Fibroblast of villous mesenchyme (primary cell): ENCODE measurements at regions not wholly inside any gene's neighbourhood (a gene's known extent, or its start where the extent isn't known, plus 50 kb on each side); places are given as distances from the start of the nearest gene placed in this dataset.
A peak's percentile ranks its signal among the peaks of the same experiment; 100 is the strongest.

Experiments used
- DNase-seq: peaks from one replicate; pipeline ENCODE4 v3.0.0-alpha.2; 2010; ENCODE audit warnings: low read depth
- H3K4me3 ChIP-seq: 2 replicates; pipeline ENCODE4 v1.5.1; 2011; ENCODE audit warnings: low read depth, mild to moderate bottlenecking, low read length
- CTCF ChIP-seq: IDR thresholded peaks from 2 replicates; pipeline ENCODE4 v1.5.1; 2012; ENCODE audit warnings: low read depth, mild to moderate bottlenecking, low read length; ENCODE audit not compliant: insufficient read depth

DNA sequence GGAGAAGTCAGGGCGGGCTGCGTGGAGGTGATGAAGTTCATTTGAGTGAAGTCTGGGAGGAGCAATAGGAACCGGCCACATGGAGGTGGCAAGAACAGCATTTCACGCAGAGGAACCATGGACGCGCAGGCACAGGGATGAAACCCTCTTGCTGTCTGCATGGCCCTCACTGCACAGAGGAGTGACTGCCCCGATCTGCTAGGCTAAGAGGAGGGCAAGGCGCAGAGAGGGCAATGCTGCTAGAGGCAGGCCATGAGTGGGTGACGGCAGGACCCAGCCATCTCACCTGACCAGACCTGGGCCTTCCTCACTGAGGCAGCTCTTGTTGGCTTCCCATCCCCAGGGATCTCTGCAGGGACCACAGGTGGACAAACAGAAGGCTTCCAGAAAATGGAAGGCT lies 90.3 kb downstream of the BARX1 start:
- no peak overlapping the region for H3K4me3 ChIP-seq
- no peak for DNase-seq
- TF ChIP-seq CTCF = no peak

DNA sequence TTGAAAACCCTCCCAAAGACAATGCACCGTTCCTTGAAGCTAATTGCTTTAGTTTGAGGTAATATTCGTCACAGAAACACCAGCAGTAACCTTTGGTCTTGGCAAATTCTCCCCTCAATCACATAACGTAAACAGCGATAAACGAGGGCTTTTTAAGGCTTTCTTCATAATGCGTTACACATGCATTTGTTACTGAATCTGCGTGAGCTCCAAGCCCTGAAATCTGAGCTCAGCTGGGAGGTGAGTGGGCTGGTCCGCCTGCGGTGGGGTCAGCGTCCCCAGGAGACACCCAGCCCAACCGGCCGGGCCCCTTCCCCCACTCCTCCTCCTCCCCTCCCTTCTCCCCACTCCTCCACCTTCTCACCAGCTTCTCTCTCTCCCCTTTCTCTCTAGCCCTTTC lies 91.1 kb downstream of the BARX1 start:
- TF ChIP-seq CTCF = no peak
- DNase-seq = peak; percentile 1

DNA sequence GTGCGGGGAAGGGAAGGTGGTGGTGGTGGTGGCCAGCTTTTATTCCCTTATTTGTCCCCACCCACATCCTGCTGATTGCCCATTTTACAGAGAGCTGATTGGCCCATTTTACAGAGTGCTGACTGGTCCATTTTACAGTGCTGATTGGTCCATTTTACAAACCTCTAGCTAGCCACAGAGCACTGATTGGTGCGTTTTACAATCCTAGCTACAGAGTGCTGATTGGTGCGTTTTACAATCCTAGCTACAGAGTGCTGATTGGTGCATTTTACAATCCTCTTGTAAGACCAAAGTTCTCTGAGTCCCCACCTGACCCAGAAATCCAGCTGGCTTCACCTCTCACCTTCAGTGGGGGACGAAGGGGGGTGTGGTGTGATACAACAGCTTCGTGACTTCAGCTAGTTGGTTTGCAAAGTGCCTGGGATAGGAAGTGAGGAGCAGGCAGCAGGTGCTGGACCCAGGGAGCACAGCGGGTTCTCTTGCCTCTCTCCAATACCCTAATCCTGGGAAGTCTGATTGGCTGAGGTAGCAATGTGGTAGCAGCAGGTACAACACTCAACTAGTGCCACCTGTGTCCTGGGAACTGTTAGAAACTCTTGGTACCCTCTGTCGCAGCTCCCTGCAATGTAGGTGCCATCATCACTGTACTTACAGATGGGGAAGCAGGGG lies 92.1 kb downstream of the BARX1 start:
- no peak for TF ChIP-seq CTCF
- DNase-seq = no peak
- H3K4me3 ChIP-seq = no peak overlapping the region

More for the DNA sequence above, 91.1 kb downstream of the BARX1 start:
- H3K4me3 ChIP-seq = no peak overlapping the region

- H3K4me3 ChIP-seq = no peak overlapping the region
- no peak for TF ChIP-seq CTCF
- DNase-seq = no peak
These were observed 93.3 kb downstream of the BARX1 start for GRCh38 chr9:93861736-93862358.

DNA sequence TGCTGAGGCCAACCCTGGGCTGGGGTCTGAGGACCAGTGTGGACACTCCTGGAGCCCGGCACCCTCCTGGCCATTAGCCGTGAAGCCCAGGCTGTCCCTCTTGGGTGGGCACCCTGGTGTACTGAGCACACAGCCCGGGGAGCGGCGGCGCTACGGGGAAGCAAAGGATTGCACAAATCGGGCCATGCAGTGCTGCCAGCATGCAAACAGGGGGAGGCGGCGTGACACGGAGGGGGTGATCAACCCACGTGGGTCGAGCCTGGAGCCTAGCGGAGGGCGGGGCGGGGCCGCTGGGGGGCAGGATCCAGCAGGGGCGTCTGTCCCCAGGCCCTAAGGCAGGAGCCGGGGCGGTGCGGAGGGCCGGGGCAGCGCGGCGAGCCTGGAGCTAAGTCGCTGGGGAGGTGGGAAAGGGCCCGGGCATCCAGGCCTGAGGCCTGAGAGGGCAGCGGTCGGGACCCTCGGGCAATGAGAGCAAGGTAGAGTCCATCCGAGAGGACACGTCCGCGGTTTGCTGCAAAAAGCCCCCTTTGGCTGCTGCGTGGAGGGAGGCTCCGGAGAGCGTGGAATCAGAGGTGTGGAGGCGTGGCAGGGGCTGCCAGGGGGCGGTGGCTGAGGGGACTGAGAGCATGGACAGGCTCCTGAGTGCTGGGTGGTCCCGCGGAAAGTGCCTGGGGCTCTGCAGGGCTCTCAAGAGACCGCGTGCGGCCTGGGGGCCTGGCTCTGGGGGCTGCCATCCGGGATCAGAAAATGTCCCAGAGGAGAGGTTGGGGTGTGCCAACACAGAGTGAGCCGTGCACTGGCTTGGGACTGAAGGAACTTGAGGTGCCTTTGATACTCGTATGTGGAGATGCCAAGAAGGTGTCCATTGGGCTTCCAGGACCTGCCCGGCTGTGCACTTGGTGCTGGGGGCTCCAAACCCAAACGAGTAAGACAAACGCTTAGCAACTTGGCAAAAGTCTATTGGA lies 94.2 kb downstream of the BARX1 start:
- no peak overlapping the region for H3K4me3 ChIP-seq
- TF ChIP-seq CTCF = no peak
- DNase-seq = no peak

GRCh38 chr9:93859431-93860215 lies 95.5 kb downstream of the BARX1 start:
- no peak for TF ChIP-seq CTCF
- H3K4me3 ChIP-seq = no peak overlapping the region
- no peak for DNase-seq
